Right forelimb (tissue), 1 donor: ENCODE measurements at regions not wholly inside any gene's neighbourhood (a gene's known extent, or its start where the extent isn't known, plus 50 kb on each side); places are given as distances from the start of the nearest gene placed in this dataset.

Source experiments
- DNase-seq: peaks from one replicate; pipeline ENCODE4 v3.0.0-alpha.2; 2018

DNA sequence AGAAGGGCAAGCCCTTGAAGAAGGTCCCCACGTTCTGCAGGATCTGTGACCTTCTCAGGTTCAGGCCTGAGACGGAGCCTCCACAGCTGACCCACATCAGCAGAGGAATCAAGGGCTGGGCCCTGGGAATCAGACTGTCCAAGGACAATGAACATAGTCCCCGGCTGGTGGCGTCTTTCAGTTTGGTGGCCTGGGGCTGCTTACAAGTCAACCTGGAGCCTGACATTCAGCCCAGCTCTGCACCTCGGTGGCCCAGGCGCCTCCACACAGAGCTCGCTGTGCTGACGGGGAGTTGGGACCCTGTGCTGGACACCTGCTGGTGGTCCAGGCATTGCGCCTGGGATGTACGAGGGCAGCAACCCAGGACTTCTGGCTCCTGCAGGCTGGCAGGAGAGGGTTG, 523.5 kb downstream of the TBC1D22A start:
- no peak for DNase-seq

DNA sequence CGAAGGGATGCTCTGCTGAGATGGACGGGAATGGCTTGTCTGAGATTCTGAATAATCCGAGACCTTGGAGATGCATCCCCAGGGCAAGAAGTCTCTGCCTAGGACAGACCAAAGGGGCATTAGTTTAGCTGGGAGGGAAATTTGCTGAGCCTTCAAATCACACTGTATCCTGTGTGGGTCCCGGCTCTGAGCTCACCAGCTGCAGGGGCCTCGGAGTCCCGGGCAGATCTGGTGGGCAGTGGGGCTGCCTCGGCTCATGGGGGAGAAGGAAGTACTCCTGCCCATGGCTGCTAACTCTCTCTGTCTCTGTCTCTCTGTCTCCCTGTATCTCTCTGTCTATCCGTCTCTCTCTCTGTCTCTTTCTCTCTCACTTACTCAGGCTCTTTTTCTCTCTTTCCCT, 522.4 kb downstream of the TBC1D22A start:
- no peak for DNase-seq

DNA sequence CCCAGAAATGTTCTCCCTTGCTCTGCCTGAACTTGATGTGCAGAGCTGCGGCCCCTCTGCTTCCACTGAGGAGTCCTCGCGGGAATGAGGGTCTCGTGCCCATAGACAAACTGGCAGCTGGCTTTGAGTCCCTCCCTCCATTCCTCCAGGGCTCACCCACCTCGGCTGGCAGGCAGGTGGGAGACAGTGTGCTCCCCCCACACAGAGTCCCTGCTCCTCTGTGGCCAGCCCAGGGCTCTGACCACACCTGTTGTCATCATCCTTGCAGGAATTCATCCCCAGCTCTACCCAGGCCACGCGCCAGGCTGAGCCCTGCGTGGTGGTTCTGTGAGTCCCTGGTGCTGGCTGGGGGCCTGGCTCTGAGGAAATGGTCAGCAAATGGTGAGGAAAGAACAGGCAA, 521.9 kb downstream of the TBC1D22A start:
- DNase-seq: no peak

- no peak for DNase-seq
These were observed 521.3 kb downstream of the TBC1D22A start for GRCh38 chr22:47283616-47284270.

DNA sequence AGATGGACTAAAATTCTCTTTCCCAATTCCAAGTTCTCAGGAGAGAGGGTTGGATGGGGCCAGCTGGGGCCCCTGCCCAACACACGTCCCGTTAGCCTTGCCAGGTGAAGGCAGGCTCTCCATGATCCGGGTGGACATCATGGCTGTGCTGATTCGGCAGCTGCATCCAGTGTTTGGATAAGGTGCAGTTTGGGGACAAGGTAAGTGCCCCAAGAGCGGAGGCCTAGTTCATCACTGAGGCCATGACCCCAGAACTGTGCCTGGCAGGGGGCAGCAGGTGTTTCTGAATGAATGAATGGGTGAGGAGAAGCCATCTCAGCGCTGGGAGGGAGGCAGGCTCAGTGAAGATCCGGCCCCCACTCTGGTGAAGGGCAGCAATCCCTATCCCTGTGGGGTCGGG, 520.4 kb downstream of the TBC1D22A start:
- no peak for DNase-seq

- no peak for DNase-seq
These were observed 519.9 kb downstream of the TBC1D22A start for GRCh38 chr22:47282366-47282765.

DNA sequence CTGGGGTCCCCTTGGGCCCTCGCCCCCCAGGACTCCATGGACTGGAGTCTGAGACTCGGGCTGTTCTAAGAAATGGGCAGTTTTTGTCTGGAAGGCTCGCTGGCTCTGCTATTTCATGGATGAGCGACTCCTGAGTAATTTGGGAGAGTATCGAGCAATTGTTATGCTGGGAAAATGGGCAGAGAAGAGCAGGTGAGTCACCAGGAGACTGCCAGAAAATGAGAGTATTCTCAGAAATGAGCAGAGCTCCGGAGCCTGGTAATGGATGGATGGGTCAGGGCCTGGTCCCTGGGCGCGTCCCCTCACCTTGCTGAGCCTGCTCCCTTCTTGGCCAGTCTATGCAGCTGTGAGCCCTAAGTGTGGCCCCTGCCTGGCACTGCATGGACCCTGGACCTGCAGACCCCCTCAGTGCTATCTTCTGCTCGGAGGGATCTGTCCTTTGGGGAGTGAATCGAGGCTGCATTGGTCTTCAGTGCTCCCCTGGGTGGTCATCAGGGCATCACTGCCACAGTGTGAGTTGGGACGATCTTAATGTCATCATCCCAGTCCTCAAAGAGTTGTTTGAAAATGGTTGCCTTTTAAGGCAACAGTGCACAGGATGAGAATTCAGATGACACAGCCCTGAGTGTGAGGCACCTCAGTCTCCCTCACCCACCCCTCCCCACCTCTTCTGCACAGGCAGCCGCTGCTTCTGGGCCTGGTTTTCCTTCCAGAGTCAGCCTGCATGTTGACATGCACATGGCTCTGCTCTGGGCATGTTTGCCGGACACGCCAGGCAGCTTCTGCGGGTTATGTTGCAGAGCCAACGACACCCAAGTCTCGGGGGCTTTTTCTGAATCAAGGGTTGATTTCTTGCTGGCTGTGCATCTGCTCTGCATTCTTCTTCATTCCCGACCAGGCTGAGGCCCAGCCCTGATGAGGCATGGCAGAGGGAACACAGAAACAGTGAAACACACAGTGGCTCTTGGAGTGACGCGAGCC, 519.0 kb downstream of the TBC1D22A start:
- DNase-seq: no peak

DNA sequence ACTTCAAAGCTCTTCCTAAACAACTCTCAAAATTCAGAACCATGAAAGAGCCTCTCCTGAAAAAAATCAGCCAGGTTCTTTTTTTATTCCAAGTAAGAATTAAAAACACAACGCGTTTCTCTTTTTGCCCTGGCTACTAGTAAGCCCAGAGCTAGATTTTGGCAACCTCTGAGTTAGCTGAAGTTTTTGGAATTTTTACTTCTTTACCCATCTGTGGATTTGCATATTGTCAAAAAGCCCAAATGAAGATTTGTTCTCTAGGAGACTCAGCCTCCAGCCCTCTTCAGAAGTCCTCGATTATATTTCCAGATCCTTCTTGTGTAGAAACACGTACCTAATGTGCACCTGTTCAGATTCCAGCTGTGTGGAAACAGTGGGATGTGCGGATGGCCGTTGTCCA, 517.9 kb downstream of the TBC1D22A start:
- DNase-seq: no peak

- DNase-seq: no peak
These were observed 517.3 kb downstream of the TBC1D22A start for GRCh38 chr22:47279746-47280145.

DNA sequence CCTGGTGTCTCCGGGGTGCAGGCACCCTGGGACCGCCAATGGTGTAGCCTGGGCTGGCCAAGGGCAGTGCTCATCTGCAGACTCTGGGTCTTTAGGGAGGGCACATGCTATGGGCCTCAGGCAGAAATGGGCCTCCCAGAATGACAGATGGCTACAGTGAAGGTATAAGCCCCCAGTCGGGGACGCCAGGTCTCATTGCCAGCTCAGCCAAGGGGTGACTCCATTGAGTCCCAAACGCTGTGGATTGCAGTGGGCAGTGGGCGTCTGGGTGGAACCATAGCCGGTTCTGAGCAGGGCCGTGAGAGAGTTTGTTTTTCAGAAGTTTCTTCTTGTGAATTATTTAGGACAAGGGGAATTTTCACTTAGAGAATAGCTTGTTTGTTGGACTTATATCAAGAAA, 516.9 kb downstream of the TBC1D22A start:
- DNase-seq: no peak

DNA sequence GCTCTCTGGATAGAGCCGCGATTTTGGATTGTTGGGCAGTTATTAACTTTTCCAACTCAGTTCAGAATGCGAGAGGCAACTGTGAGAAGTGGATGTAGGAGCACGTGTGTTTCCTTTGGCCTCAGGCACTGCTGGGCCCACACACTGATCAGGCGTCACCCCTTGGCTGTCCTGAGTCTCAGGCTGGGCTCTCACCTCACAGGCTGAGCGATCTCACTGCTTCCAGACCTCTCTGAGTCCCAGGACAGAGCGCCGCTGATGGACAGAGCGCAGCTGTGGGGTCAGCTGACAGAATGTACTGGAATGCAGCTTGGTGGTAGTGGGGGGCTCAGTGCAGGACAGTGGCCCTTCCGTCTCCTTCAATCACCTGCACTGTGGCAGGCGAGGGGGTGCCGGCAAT, 516.2 kb downstream of the TBC1D22A start:
- no peak for DNase-seq

DNA sequence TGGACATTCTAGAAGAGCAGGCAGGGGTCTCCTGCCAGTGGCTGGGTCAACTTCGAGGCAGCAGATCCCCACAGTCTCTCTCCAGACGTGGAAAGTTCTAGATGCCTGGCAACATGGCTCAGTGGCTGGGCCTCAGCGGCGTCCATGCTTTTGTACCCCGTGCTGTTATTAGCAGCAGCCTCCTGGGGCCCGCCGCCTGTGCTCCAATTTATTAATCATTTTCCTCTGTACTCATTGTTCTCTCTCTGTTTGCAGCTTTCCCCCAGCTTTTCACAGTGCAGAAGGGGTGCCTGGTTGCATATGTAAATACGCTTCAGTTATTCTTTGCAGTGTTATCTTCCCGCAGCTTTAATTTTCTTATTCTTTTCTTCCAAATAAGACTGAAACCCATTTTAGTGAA, 515.1 kb downstream of the TBC1D22A start:
- peak; percentile 38 for DNase-seq

- DNase-seq: no peak
These were observed 514.5 kb downstream of the TBC1D22A start for GRCh38 chr22:47276991-47277390.

DNA sequence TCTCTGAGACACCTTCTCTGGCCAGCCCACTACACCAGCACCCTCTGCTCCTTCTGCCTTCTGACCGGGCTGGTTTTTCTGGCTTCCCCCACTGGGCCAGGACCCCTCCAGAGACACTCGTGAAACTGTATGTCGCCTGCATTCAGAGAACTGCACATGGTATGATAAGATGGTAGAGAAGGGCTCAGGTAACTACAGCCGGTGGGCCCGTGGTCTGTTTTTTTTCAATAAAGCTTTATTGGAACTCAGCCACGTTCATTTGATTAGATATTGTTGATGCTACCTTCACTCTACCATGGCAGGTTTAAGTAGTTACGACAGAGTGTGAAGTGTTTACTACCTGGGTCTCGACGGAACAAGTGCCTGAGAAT, 514.0 kb downstream of the TBC1D22A start:
- DNase-seq: no peak

DNA sequence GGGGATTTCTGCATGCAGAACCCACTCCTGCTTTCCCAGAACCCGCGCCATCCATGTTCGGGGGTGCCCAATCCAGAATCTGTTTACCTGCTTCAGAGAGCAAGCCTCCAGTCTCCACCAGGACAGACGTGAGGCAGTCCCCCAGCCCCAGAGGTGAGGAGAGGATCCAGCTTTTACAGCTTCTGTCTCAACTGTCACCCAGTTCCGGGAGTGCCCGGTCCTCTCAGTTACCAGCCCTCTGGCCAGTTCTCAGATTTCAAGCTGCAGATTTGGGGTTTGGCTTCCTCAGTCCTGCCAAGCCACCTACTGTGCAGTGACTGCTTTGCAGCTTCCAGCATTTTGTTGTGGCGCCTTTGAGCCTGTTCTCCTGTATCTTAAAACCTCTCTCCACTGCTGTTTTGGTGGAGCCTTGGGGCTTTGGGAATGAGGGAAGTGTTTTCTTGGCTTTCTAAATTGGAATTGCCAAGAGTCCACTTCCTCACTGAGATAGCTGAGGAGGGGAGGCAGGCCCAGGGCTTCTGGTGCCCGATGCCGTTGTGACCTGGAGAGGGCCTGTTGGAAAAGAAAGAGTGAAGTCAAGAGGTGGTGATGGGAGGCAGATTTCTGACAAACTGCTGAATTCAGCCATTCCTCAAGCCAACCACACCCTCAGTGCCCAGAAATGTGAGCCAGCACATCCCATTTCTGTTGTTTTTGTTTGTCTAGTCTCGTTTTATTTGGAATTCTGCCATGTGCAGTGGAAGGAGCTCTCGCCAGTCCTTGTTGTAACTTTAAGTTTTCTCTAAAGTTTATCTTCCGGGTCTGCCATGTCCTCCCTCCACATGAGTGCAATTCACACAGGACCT, 513.4 kb downstream of the TBC1D22A start:
- DNase-seq: no peak

- DNase-seq: no peak
These were observed 511.7 kb downstream of the TBC1D22A start for GRCh38 chr22:47274196-47274595.

DNA sequence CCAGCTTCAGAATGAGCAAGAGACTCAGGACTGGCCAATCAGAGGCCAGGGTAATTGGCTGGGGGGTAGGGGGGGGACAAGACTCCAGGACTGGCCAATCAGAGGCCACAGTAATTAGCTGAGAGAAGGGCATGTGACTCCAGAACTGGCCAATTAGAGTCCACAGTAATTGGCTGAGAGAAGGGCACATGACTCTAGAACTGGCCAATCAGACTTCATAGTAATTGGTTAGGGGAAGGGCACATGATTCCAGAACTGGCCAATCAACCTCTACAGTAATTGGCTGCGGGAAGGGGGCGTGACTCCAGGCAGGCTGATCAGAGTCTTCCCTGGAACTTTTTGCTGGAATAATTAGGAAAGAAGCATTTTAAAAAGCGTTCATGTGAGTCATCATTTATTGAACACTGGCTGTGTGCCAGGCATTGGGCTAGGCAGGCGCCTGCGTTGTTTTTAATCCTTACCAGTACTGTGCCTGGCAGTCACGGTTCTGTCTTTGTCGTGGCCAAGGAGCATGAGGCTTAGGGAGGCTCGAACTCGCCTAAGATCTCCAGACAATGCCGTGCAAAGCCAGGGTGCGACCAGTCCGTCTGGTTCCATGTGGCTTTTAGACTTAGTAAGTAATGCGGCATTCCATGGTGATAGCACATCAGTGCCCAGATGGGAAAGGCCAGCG, 508.1 kb downstream of the TBC1D22A start:
- no peak for DNase-seq

GRCh38 chr22:47269516-47270088, 507.2 kb downstream of the TBC1D22A start:
- no peak for DNase-seq

DNA sequence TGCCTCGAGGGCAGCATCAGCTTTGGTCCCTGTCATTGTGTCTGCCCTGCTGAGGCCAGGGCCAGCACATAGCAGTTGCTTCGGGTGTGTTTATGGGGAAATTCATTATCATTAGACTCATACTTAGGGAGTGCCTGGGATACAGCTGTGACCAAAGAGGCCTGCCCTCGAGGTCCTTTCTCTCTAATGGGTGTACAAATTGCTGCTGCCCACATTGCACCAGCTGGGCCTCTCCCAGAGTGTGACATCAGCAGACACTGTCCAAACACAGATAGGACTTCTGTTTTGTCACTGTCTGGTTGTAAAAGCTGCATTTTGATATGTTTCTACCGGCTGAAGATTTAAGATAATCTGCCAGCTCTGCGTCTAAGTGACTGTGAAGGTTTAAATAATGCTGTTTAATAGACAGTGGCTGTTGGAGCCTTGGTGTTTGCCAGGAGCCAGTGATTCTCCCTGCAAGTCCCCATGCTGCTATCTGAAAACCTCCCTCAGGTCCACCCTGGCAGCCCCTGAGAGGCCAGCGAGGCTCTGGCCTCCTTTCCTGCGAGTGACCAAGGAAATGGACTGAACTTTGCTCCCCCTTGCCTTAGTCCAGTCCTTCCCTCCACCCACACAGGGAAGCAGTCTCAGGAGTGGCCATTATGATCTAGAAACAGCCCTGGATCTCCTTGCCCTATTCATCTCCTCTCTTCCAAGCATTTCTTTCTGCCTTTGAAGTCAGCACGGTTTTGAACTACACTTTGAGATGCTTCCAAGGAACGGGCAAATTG, 505.2 kb downstream of the TBC1D22A start:
- no peak for DNase-seq

- DNase-seq: no peak
These were observed 503.9 kb downstream of the TBC1D22A start for GRCh38 chr22:47266329-47266728.

DNA sequence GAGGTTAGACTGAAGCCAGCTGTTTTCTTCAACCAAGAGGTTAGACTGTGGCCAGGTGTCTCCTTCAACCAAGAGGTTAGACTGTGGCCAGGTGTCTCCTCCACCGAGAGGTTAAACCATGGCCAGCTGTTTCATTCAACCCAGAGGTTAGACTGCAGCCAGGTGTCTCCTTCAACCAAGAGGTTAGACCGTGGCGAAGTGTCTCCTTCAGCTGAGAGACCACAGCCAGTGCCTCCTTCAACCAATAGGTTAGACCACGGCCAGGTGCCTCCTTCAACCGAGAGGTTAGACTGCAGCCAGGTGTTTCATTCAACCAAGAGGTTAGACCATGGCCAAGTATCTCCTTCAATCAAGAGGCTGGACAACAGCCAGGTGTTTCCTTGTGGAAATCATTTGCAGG, 498.1 kb downstream of the TBC1D22A start:
- no peak for DNase-seq

DNA sequence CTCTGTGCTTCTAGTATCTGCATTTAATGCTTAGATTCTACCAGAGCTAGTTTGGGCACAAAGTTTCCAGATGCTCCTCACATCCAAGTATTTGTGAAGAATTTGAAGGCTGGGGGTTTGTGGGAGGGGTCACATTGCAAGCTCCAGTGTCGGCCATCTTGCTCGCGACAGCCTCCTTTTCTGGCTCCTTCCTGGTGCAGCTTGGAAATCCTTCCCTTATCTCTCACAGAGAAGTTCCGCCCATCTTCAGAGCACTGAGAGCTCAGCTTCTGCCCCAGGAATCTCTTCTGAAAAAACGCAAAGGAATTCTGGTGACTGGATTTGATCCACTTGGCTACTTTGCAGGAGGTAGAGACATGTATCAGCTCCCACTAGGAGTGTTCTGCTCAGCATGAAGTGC, 497.5 kb downstream of the TBC1D22A start:
- DNase-seq: no peak
